Natural killer cell (primary cell): ENCODE measurements at regions not wholly inside any gene's neighbourhood (a gene's known extent, or its start where the extent isn't known, plus 50 kb on each side); places are given as distances from the start of the nearest gene placed in this dataset.

Experiments used
- ATAC-seq, 3 donors: fragments of 150-1000 bp in 2 of 3; fragments of 200-7000 bp in 1 of 3; cut with Tn5 transposase; 1 replicate in 1 of 3; 2 replicates in 2 of 3; pipeline ENCODE4 v1.10.0; 2021; ENCODE audit warnings: mild to moderate bottlenecking in 2 of 3, moderate library complexity in 2 of 3
- DNase-seq, 2 donors: peaks; one replicate each; pipeline versions ENCODE4 v3.0.0 to v3.0.0-alpha.2; 2013 to 2021; ENCODE audit warnings: mixed read lengths in 1 of 2
- H3K27ac ChIP-seq: one replicate; pipeline ENCODE4 v1.5.1; 2013; ENCODE audit warnings: mild to moderate bottlenecking, low read length
- H3K27me3 ChIP-seq: one replicate; pipeline ENCODE4 v1.6.1; 2013; ENCODE audit warnings: low read length; ENCODE audit not compliant: control insufficient read depth, insufficient read depth
- H3K36me3 ChIP-seq: one replicate; pipeline ENCODE4 v1.6.1; 2013; ENCODE audit warnings: low read length; ENCODE audit not compliant: control insufficient read depth, insufficient read depth
- H3K4me1 ChIP-seq: one replicate; pipeline ENCODE4 v1.6.1; 2013; ENCODE audit warnings: low read length; ENCODE audit not compliant: control insufficient read depth, insufficient read depth
- H3K4me3 ChIP-seq: one replicate; pipeline ENCODE4 v1.5.1; 2013; ENCODE audit warnings: low read length
- H3K9me3 ChIP-seq: one replicate; pipeline ENCODE4 v1.6.1; 2013; ENCODE audit warnings: low read length; ENCODE audit not compliant: control insufficient read depth, insufficient read depth
- H3K27ac Mint-ChIP-seq, 2 donors: one replicate each; pipeline ENCODE4 v1.8.0; 2022; ENCODE audit warnings: mild to moderate bottlenecking in 2 of 2, mixed read lengths in 2 of 2, moderate library complexity in 1 of 2
- H3K27me3 Mint-ChIP-seq, 2 donors: one replicate each; pipeline ENCODE4 v1.8.0; 2022; ENCODE audit warnings: low read depth in 2 of 2, mixed read lengths in 2 of 2
- H3K36me3 Mint-ChIP-seq: one replicate; pipeline ENCODE4 v1.8.0; 2022; ENCODE audit warnings: mixed read lengths
- H3K4me1 Mint-ChIP-seq, 2 donors: one replicate each; pipeline ENCODE4 v1.8.0; 2022; ENCODE audit warnings: mixed read lengths in 2 of 2
- H3K4me3 Mint-ChIP-seq: one replicate; pipeline ENCODE4 v1.8.0; 2022; ENCODE audit warnings: mild to moderate bottlenecking, moderate library complexity, mixed read lengths
- H3K9me3 Mint-ChIP-seq, 2 donors: one replicate each; pipeline ENCODE4 v1.8.0; 2022; ENCODE audit warnings: mixed read lengths in 2 of 2
- CTCF ChIP-seq: fragments of 200-600 bp; IDR thresholded peaks from one replicate; pipeline ENCODE4 v1.8.0; 2022; ENCODE audit warnings: antibody characterized with exemption
- WGBS: methylation state at CpG from one replicate; pipeline ENCODE4 v1.1.7; 2013; ENCODE audit warnings: missing lambda C conversion rate; ENCODE audit not compliant: insufficient coverage; 5-methylcytosine and 5-hydroxymethylcytosine counted together
- intact Hi-C: fragments of 100-400 bp; cut with micrococcal nuclease; formaldehyde crosslinking; loops from one replicate; pipeline ENCODE4 v1.14.2; 2022

DNA sequence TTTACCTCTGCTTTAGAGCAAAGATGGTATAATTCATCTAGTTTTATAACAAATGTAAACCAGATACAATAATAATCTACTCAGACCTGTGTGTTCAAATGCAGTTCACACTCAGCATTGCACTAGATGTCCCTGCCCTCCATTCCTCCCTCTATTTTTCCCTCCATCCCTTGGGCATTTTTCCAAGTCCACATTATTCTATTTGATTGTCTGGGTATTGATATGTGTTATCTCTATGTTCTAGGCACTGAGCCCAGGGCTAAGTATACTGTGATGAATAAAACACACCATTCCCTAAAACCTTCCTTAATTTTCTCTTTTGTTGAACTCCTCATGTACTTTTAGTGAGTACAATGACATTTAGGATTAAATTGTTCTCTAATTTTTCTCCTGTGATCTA is 66.2 kb upstream of the HMCN1 start:
- no peaks in the 10 kb centered on the region for H3K9me3 Mint-ChIP-seq

DNA sequence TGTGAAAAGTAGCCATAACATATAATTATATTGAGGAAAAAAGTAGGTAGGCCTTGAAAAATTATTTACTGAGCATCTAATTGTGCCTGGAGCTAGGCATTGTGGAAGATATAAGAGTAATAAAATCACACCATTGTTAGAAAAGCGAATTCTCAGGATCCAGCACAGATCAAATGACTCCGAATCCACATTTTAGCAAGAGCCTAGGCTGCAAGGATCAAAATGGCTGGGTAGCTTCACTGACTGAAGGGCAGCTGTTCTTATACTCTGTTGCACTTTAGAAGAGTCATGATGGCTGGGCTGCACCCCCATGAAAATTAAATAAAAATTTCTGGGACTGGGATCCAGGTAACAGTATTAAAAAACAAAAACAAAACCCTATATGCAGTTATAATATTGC is 67.6 kb upstream of the HMCN1 start:
- intact Hi-C loops = no loop called here
- WGBS = 94% methylated on average over 2 of the region's 2 CpGs

More for the DNA sequence above, 66.2 kb upstream of the HMCN1 start:
- no peak overlapping the region for H3K4me3 Mint-ChIP-seq
- H3K4me1 Mint-ChIP-seq = peaks cover under 1 to 4% of the 10 kb centered on the region in 2 donors
- H3K36me3 Mint-ChIP-seq = no peaks in the 10 kb centered on the region
- no peak for DNase-seq
- no peak overlapping the region for H3K27ac Mint-ChIP-seq
- Histone ChIP-seq H3K36me3 (no peaks in the 10 kb centered on the region), H3K4me1 (no peaks in the 10 kb centered on the region), H3K27me3 (no peaks in the 10 kb centered on the region), H3K27ac (no peak overlapping the region), H3K4me3 (no peak overlapping the region), H3K9me3 (no peaks in the 10 kb centered on the region)
- H3K27me3 Mint-ChIP-seq = peaks cover 0 to 2% of the 10 kb centered on the region in 2 donors
- no peak for TF ChIP-seq CTCF
- ATAC-seq = no peak
- intact Hi-C loops = no loop called here

DNA sequence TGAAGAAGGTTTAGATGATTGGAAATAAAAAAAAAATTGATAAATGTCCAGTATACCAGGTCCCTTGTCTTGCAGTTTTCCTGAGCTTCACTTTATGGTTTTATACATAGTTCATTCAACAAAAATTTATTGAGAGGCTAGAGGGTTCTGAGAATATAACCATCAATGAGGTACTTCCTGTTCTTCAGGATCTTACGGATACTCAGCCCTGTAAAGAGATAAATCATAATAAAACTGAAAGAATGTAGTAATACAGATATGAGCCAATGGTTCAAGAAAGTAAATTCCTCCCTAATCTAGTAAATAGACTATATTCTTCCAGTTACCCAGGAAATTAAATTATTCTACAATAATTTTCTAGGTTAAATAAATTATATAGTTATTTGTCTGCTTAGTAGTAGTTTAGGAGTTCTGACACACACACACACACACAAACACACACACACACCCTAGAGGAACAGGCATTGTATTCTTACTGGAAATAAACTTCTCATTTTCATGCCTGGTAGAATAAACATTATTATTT is 70.4 kb upstream of the HMCN1 start:
- Histone ChIP-seq H3K36me3 (no peaks in the 10 kb centered on the region), H3K27me3 (no peaks in the 10 kb centered on the region), H3K4me3 (no peak overlapping the region), H3K27ac (no peak overlapping the region), H3K4me1 (no peaks in the 10 kb centered on the region), H3K9me3 (no peaks in the 10 kb centered on the region)
- no CpG with 5 or more reads among the region's 1 CpG for WGBS
- intact Hi-C loops = no loop called here
- Mint-ChIP-seq H3K4me1 (no peaks in the 10 kb centered on the region), H3K27me3 (peaks cover 0 to 2% of the 10 kb centered on the region in 2 donors), H3K9me3 (no peaks in the 10 kb centered on the region), H3K36me3 (no peaks in the 10 kb centered on the region), H3K4me3 (no peak overlapping the region), H3K27ac (no peak overlapping the region)
- DNase-seq = no peak
- TF ChIP-seq CTCF = no peak
- no peak for ATAC-seq

More for the DNA sequence above, 67.6 kb upstream of the HMCN1 start:
- TF ChIP-seq CTCF = no peak
- no peaks in the 10 kb centered on the region for H3K4me1 Mint-ChIP-seq
- Histone ChIP-seq H3K27ac (no peak overlapping the region), H3K4me3 (no peak overlapping the region), H3K36me3 (no peaks in the 10 kb centered on the region), H3K9me3 (no peaks in the 10 kb centered on the region), H3K4me1 (no peaks in the 10 kb centered on the region), H3K27me3 (no peaks in the 10 kb centered on the region)
- no peak overlapping the region for H3K27ac Mint-ChIP-seq
- ATAC-seq (no peak), DNase-seq (no peak)
- H3K9me3 Mint-ChIP-seq = no peaks in the 10 kb centered on the region
- H3K36me3 Mint-ChIP-seq = no peaks in the 10 kb centered on the region
- no peak overlapping the region for H3K4me3 Mint-ChIP-seq
- peaks cover 0 to 2% of the 10 kb centered on the region in 2 donors for H3K27me3 Mint-ChIP-seq

- H3K9me3 ChIP-seq = no peaks in the 10 kb centered on the region
- no peak for TF ChIP-seq CTCF
- no peaks in the 10 kb centered on the region for H3K36me3 ChIP-seq
- Mint-ChIP-seq H3K36me3 (no peaks in the 10 kb centered on the region), H3K4me3 (no peak overlapping the region), H3K4me1 (no peaks in the 10 kb centered on the region), H3K27me3 (peaks cover 0 to 2% of the 10 kb centered on the region in 2 donors), H3K27ac (no peak overlapping the region), H3K9me3 (no peaks in the 10 kb centered on the region)
- ATAC-seq (no peak), DNase-seq (no peak)
- intact Hi-C loops = no loop called here
- no peaks in the 10 kb centered on the region for H3K27me3 ChIP-seq
- H3K4me3 ChIP-seq = no peak overlapping the region
- H3K4me1 ChIP-seq = no peaks in the 10 kb centered on the region
- 93% methylated on average over 1 of the region's 1 CpG for WGBS
- no peak overlapping the region for H3K27ac ChIP-seq
Observed at GRCh38 chr1:185663332-185663731, 70.9 kb upstream of the HMCN1 start.
